NCI-H2107 treated with DMSO at 0.1 percent for 48 hours (cell line): ENCODE measurements at regions not wholly inside any gene's neighbourhood (a gene's known extent, or its start where the extent isn't known, plus 50 kb on each side); places are given as distances from the start of the nearest gene placed in this dataset.

Source experiments
- DNase-seq: peaks from one replicate; lab custom pipeline; 2025; ENCODE audit not compliant: unreplicated experiment; lab: John Stamatoyannopoulos, UW

- DNase-seq = no peak
Measured at GRCh38 chr14:66046591-66046990, 439.6 kb upstream of the CCDC196 start.

GRCh38 chr14:66056268-66056907 lies 429.8 kb upstream of the CCDC196 start:
- no peak for DNase-seq

- no peak for DNase-seq
Measured at GRCh38 chr14:66056926-66057552, 429.1 kb upstream of the CCDC196 start.

GRCh38 chr14:66065188-66065587 lies 421.0 kb upstream of the CCDC196 start:
- no peak for DNase-seq

- peak; percentile 12 for DNase-seq
Measured at GRCh38 chr14:66066981-66067776, 419.0 kb upstream of the CCDC196 start.

- no peak for DNase-seq
Measured at GRCh38 chr14:66069036-66069435, 417.1 kb upstream of the CCDC196 start.

- DNase-seq = no peak
Measured at GRCh38 chr14:66069830-66070541, 416.2 kb upstream of the CCDC196 start.

- peak; percentile 46 for DNase-seq
Measured at GRCh38 chr14:66070542-66071319, 415.4 kb upstream of the CCDC196 start.

- DNase-seq = no peak
Measured at GRCh38 chr14:66072190-66073084, 413.7 kb upstream of the CCDC196 start.

- DNase-seq = peak; percentile 62
Measured at GRCh38 chr14:66074537-66074936, 411.6 kb upstream of the CCDC196 start.

GRCh38 chr14:66076176-66076575 lies 410.0 kb upstream of the CCDC196 start:
- DNase-seq = peak; percentile 92

- no peak for DNase-seq
Measured at GRCh38 chr14:66078006-66078405, 408.2 kb upstream of the CCDC196 start.

GRCh38 chr14:66081594-66082376 lies 404.4 kb upstream of the CCDC196 start:
- DNase-seq = no peak

- DNase-seq = no peak
Measured at GRCh38 chr14:66085224-66085623, 400.9 kb upstream of the CCDC196 start.

GRCh38 chr14:66085665-66086064 lies 400.5 kb upstream of the CCDC196 start:
- no peak for DNase-seq

- DNase-seq = no peak
Measured at GRCh38 chr14:66087231-66087630, 398.9 kb upstream of the CCDC196 start.

- DNase-seq = no peak
Measured at GRCh38 chr14:66088656-66089055, 397.5 kb upstream of the CCDC196 start.

- DNase-seq = no peak
Measured at GRCh38 chr14:66092206-66092605, 394.0 kb upstream of the CCDC196 start.

- no peak for DNase-seq
Measured at GRCh38 chr14:66092748-66093147, 393.4 kb upstream of the CCDC196 start.
